ENCODE measurements at regions not wholly inside any gene's neighbourhood (a gene's known extent, or its start where the extent isn't known, plus 50 kb on each side); places are given as distances from the start of the nearest gene placed in this dataset.

DNA sequence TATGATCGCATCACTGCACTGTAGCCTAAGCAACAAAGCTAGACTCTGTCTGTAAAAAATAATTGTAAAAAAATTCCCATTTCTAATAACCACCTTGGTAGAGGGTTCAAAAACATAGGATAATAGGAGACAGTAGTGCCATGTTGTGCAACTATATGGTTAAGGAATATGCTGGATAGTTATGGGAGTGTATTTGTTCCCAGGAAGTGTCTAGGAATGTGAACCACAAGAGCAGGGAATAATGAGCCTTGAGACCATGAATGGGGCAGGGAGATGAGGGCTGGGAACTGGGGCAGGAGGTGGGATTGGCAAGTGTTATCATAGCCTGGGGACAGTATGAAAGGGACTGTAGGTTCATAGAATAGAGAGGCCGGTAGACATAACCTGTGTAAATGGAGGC, 50.4 kb downstream of the RUSC2 start:
- no peak for DNase-seq
- Histone ChIP-seq H3K4me1 (ENCODE audit: control extremely low read depth in 1 of 4, control insufficient read depth in 4 of 4, insufficient read depth in 4 of 4, low read length in 3 of 4) (peaks cover 0 to 13% (median under 1%) of the 10 kb centered on the region in 4 experiments), H3K9me3 (ENCODE audit: control extremely low read depth in 1 of 5, control insufficient read depth in 4 of 5, insufficient read depth in 2 of 5, low read depth in 1 of 5, low read length in 4 of 5) (no peaks in the 10 kb centered on the region), H3K4me3 (ENCODE audit: control insufficient read depth in 1 of 7, extremely low read depth in 1 of 7, insufficient read depth in 4 of 7, low read depth in 2 of 7, low read length in 6 of 7) (no peak overlapping the region), H3K27me3 (replicated peaks in 2 of 5; ENCODE audit: control insufficient read depth in 4 of 5, insufficient read depth in 5 of 5, low read length in 4 of 5) (no peaks in the 10 kb centered on the region), H3K27ac (ENCODE audit: insufficient read depth in 1 of 2, low read depth in 1 of 2, low read length in 2 of 2, poor library complexity in 1 of 2, severe bottlenecking in 2 of 2) (no peak overlapping the region), H3K36me3 (ENCODE audit: control insufficient read depth in 4 of 4, insufficient read depth in 4 of 4, low read length in 3 of 4) (peaks cover 0 to 6% (median 0%) of the 10 kb centered on the region in 4 experiments)
- POLR2A ChIA-PET = no interaction called here
- 100% methylated on average over 1 of the region's 2 CpGs for WGBS (ENCODE audit: insufficient coverage)
- CTCF ChIA-PET = interaction anchor here (7.9 kb wide), 1 partner anchor 13 kb away, joined by 44 read pairs; no protein-coding TSS in a partner anchor

DNA sequence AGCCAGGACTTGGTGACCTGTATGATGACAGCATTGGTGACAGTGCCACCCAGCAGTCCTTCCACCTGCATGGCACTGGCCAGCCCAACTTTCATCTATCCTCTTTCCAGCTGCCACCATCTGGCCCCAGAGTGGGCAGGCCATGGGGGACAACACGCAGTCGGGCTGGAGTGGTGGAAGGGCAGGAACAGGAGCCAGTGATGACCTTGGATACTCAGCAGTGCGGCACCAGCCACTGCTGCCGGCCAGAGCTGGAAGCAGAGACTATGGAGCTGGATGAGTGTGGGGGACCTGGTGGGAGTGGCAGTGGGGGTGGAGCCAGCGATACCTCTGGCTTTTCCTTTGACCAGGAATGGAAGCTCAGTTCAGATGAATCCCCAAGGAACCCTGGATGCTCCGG, 56.9 kb downstream of the RUSC2 start:
- Histone ChIP-seq H3K9me3 (ENCODE audit: control extremely low read depth in 1 of 5, control insufficient read depth in 4 of 5, insufficient read depth in 2 of 5, low read depth in 1 of 5, low read length in 4 of 5) (no peaks in the 10 kb centered on the region), H3K27me3 (replicated peaks in 2 of 5; ENCODE audit: control insufficient read depth in 4 of 5, insufficient read depth in 5 of 5, low read length in 4 of 5) (no peaks in the 10 kb centered on the region), H3K27ac (ENCODE audit: insufficient read depth in 1 of 2, low read depth in 1 of 2, low read length in 2 of 2, poor library complexity in 1 of 2, severe bottlenecking in 2 of 2) (no peak overlapping the region), H3K36me3 (ENCODE audit: control insufficient read depth in 4 of 4, insufficient read depth in 4 of 4, low read length in 3 of 4) (peaks cover 0 to 22% (median 20%) of the 10 kb centered on the region in 4 experiments), H3K4me3 (ENCODE audit: control insufficient read depth in 1 of 7, extremely low read depth in 1 of 7, insufficient read depth in 4 of 7, low read depth in 2 of 7, low read length in 6 of 7) (no peak overlapping the region), H3K4me1 (ENCODE audit: control extremely low read depth in 1 of 4, control insufficient read depth in 4 of 4, insufficient read depth in 4 of 4, low read length in 3 of 4) (no peaks in the 10 kb centered on the region)
- WGBS (ENCODE audit: insufficient coverage) = 96% methylated on average over 6 of the region's 6 CpGs
- POLR2A ChIA-PET = no interaction called here
- CTCF ChIA-PET = interaction anchor here (1.2 to 2.0 kb wide), 3 partner anchors 57 to 68 kb away, joined by 3 to 7 read pairs (median 5); partner anchors contain the start of gene RUSC2
- DNase-seq = no peak

DNA sequence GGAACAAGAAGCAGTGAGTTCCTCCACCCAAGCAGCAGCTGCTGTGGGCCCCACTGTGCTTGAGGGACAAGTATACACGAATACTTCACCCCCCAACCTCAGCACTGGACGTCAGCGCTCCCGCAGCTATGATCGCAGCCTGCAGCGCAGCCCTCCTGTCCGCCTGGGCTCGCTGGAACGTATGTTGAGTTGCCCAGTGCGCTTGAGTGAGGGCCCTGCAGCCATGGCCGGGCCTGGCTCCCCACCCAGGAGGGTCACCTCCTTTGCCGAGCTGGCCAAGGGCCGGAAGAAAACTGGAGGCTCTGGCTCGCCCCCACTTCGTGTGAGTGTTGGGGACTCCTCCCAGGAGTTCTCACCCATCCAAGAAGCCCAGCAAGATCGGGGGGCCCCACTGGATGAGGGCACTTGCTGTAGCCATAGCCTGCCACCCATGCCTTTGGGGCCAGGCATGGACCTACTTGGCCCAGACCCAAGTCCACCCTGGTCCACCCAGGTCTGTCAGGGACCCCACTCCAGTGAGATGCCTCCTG, 57.1 kb upstream of the TESK1 start:
- Histone ChIP-seq H3K4me1 (ENCODE audit: control extremely low read depth in 1 of 4, control insufficient read depth in 4 of 4, insufficient read depth in 4 of 4, low read length in 3 of 4) (no peaks in the 10 kb centered on the region), H3K4me3 (ENCODE audit: control insufficient read depth in 1 of 7, extremely low read depth in 1 of 7, insufficient read depth in 4 of 7, low read depth in 2 of 7, low read length in 6 of 7) (no peak overlapping the region), H3K36me3 (ENCODE audit: control insufficient read depth in 4 of 4, insufficient read depth in 4 of 4, low read length in 3 of 4) (peaks cover 0 to 22% (median 20%) of the 10 kb centered on the region in 4 experiments), H3K27ac (ENCODE audit: insufficient read depth in 1 of 2, low read depth in 1 of 2, low read length in 2 of 2, poor library complexity in 1 of 2, severe bottlenecking in 2 of 2) (no peak overlapping the region), H3K27me3 (replicated peaks in 2 of 5; ENCODE audit: control insufficient read depth in 4 of 5, insufficient read depth in 5 of 5, low read length in 4 of 5) (no peaks in the 10 kb centered on the region), H3K9me3 (ENCODE audit: control extremely low read depth in 1 of 5, control insufficient read depth in 4 of 5, insufficient read depth in 2 of 5, low read depth in 1 of 5, low read length in 4 of 5) (no peaks in the 10 kb centered on the region)
- CTCF ChIA-PET = interaction anchor here (1.0 to 2.0 kb wide), 5 partner anchors 9 to 69 kb away, joined by 3 to 7 read pairs (median 4); no protein-coding TSS in a partner anchor
- DNase-seq = no peak
- WGBS (ENCODE audit: insufficient coverage) = 99% methylated on average over 14 of the region's 16 CpGs
- POLR2A ChIA-PET = no interaction called here

GRCh38 chr9:35548571-35548970, 56.5 kb upstream of the TESK1 start:
- CTCF ChIA-PET = interaction anchor here (1.2 to 1.6 kb wide), 2 partner anchors 10 to 21 kb away, joined by 3 to 4 read pairs; no protein-coding TSS in a partner anchor

GRCh38 chr9:35549441-35549840, 55.6 kb upstream of the TESK1 start:
- ChIA-PET POLR2A (no interaction called here), CTCF (interaction anchor here (1.2 to 1.6 kb wide), 2 partner anchors 9 to 20 kb away, joined by 3 to 4 read pairs; no protein-coding TSS in a partner anchor)
- no peak overlapping the region for H3K4me3 ChIP-seq (ENCODE audit: control insufficient read depth in 1 of 7, extremely low read depth in 1 of 7, insufficient read depth in 4 of 7, low read depth in 2 of 7, low read length in 6 of 7)
- H3K9me3 ChIP-seq (ENCODE audit: control extremely low read depth in 1 of 5, control insufficient read depth in 4 of 5, insufficient read depth in 2 of 5, low read depth in 1 of 5, low read length in 4 of 5) = no peaks in the 10 kb centered on the region
- no peaks in the 10 kb centered on the region for H3K27me3 ChIP-seq (replicated peaks in 2 of 5; ENCODE audit: control insufficient read depth in 4 of 5, insufficient read depth in 5 of 5, low read length in 4 of 5)
- peaks cover 0 to 22% (median 20%) of the 10 kb centered on the region in 4 experiments for H3K36me3 ChIP-seq (ENCODE audit: control insufficient read depth in 4 of 4, insufficient read depth in 4 of 4, low read length in 3 of 4)
- H3K27ac ChIP-seq (ENCODE audit: insufficient read depth in 1 of 2, low read depth in 1 of 2, low read length in 2 of 2, poor library complexity in 1 of 2, severe bottlenecking in 2 of 2) = no peak overlapping the region
- 95% methylated on average over 4 of the region's 4 CpGs for WGBS (ENCODE audit: insufficient coverage)
- peaks cover 0 to 5% (median 2%) of the 10 kb centered on the region in 4 experiments for H3K4me1 ChIP-seq (ENCODE audit: control extremely low read depth in 1 of 4, control insufficient read depth in 4 of 4, insufficient read depth in 4 of 4, low read length in 3 of 4)
- no peak for DNase-seq

More at GRCh38 chr9:35548571-35548970, 56.5 kb upstream of the TESK1 start:
- no CpG with 5 or more reads among the region's 1 CpG for WGBS (ENCODE audit: insufficient coverage)
- Histone ChIP-seq H3K4me3 (ENCODE audit: control insufficient read depth in 1 of 7, extremely low read depth in 1 of 7, insufficient read depth in 4 of 7, low read depth in 2 of 7, low read length in 6 of 7) (no peak overlapping the region), H3K9me3 (ENCODE audit: control extremely low read depth in 1 of 5, control insufficient read depth in 4 of 5, insufficient read depth in 2 of 5, low read depth in 1 of 5, low read length in 4 of 5) (no peaks in the 10 kb centered on the region), H3K27me3 (replicated peaks in 2 of 5; ENCODE audit: control insufficient read depth in 4 of 5, insufficient read depth in 5 of 5, low read length in 4 of 5) (no peaks in the 10 kb centered on the region), H3K36me3 (ENCODE audit: control insufficient read depth in 4 of 4, insufficient read depth in 4 of 4, low read length in 3 of 4) (peaks cover 0 to 22% (median 20%) of the 10 kb centered on the region in 4 experiments), H3K27ac (ENCODE audit: insufficient read depth in 1 of 2, low read depth in 1 of 2, low read length in 2 of 2, poor library complexity in 1 of 2, severe bottlenecking in 2 of 2) (no peak overlapping the region), H3K4me1 (ENCODE audit: control extremely low read depth in 1 of 4, control insufficient read depth in 4 of 4, insufficient read depth in 4 of 4, low read length in 3 of 4) (peaks cover 0 to 2% (median under 1%) of the 10 kb centered on the region in 4 experiments)
- no peak for DNase-seq
- POLR2A ChIA-PET = no interaction called here

DNA sequence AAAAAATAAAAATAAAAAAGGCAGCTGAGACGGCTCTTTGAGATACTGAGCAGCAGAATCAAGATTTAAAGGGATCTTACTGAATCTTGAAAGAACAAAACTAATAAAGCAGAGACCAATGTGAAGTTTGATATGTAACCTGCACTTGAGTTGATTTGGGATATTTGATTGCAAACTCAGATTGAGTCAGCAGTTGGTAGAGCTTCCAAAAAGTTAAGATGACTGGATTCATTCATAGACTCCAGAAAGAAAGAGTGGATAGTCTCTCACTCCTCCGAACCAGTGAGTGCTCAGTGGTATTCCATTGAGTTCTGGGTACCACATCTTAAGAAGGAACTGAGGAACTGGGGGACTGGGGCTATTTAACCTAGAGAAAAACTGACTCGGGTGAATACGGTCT, 52.7 kb upstream of the TESK1 start:
- Histone ChIP-seq H3K4me3 (ENCODE audit: control insufficient read depth in 1 of 7, extremely low read depth in 1 of 7, insufficient read depth in 4 of 7, low read depth in 2 of 7, low read length in 6 of 7) (no peak overlapping the region), H3K36me3 (ENCODE audit: control insufficient read depth in 4 of 4, insufficient read depth in 4 of 4, low read length in 3 of 4) (peaks cover 0 to 32% (median 23%) of the 10 kb centered on the region in 4 experiments), H3K27me3 (replicated peaks in 2 of 5; ENCODE audit: control insufficient read depth in 4 of 5, insufficient read depth in 5 of 5, low read length in 4 of 5) (no peaks in the 10 kb centered on the region), H3K27ac (ENCODE audit: insufficient read depth in 1 of 2, low read depth in 1 of 2, low read length in 2 of 2, poor library complexity in 1 of 2, severe bottlenecking in 2 of 2) (no peak overlapping the region), H3K4me1 (ENCODE audit: control extremely low read depth in 1 of 4, control insufficient read depth in 4 of 4, insufficient read depth in 4 of 4, low read length in 3 of 4) (peaks cover 0 to 5% (median 2%) of the 10 kb centered on the region in 4 experiments), H3K9me3 (ENCODE audit: control extremely low read depth in 1 of 5, control insufficient read depth in 4 of 5, insufficient read depth in 2 of 5, low read depth in 1 of 5, low read length in 4 of 5) (no peaks in the 10 kb centered on the region)
- no peak for DNase-seq
- CTCF ChIA-PET = interaction anchor here (1.2 to 6.3 kb wide), 12 partner anchors 10 to 653 kb away, joined by 3 to 100 read pairs (median 12); partner anchors contain the start of gene ATOSB
- POLR2A ChIA-PET = no interaction called here
- 97% methylated on average over 4 of the region's 4 CpGs for WGBS (ENCODE audit: insufficient coverage)

GRCh38 chr9:35552837-35553236, 52.2 kb upstream of the TESK1 start:
- 100% methylated on average over 3 of the region's 3 CpGs for WGBS (ENCODE audit: insufficient coverage)
- POLR2A ChIA-PET = no interaction called here
- CTCF ChIA-PET = interaction anchor here (0.9 to 6.3 kb wide), 23 partner anchors 10 to 653 kb away, joined by 3 to 100 read pairs (median 8); partner anchors contain the start of genes ATOSB, PIGO, RUSC2 and TESK1
- H3K4me1 ChIP-seq (ENCODE audit: control extremely low read depth in 1 of 4, control insufficient read depth in 4 of 4, insufficient read depth in 4 of 4, low read length in 3 of 4) = peaks cover 0 to 5% (median 2%) of the 10 kb centered on the region in 4 experiments
- peaks cover 0 to 31% (median 21%) of the 10 kb centered on the region in 4 experiments for H3K36me3 ChIP-seq (ENCODE audit: control insufficient read depth in 4 of 4, insufficient read depth in 4 of 4, low read length in 3 of 4)
- H3K27ac ChIP-seq (ENCODE audit: insufficient read depth in 1 of 2, low read depth in 1 of 2, low read length in 2 of 2, poor library complexity in 1 of 2, severe bottlenecking in 2 of 2) = no peak overlapping the region
- H3K4me3 ChIP-seq (ENCODE audit: control insufficient read depth in 1 of 7, extremely low read depth in 1 of 7, insufficient read depth in 4 of 7, low read depth in 2 of 7, low read length in 6 of 7) = no peak overlapping the region
- DNase-seq = no peak
- H3K9me3 ChIP-seq (ENCODE audit: control extremely low read depth in 1 of 5, control insufficient read depth in 4 of 5, insufficient read depth in 2 of 5, low read depth in 1 of 5, low read length in 4 of 5) = no peaks in the 10 kb centered on the region
- no peaks in the 10 kb centered on the region for H3K27me3 ChIP-seq (replicated peaks in 2 of 5; ENCODE audit: control insufficient read depth in 4 of 5, insufficient read depth in 5 of 5, low read length in 4 of 5)
